ENCODE measurements at regions not wholly inside any gene's neighbourhood (a gene's known extent, or its start where the extent isn't known, plus 50 kb on each side); places are given as distances from the start of the nearest gene placed in this dataset.

GRCh38 chr6:149147195-149147594 is 170.3 kb upstream of the TAB2 start:
- H3K27ac ChIP-seq, result no peak overlapping the region
- peaks cover 5% of the 10 kb centered on the region for H3K9me3 ChIP-seq
- no peak for TF ChIP-seq Cebpa-rat (IDR thresholded peaks at IDR 0.05)
- H4K20me1 ChIP-seq, result no peaks in the 10 kb centered on the region
- no peak overlapping the region for H3K9ac ChIP-seq
- H3K27me3 ChIP-seq, result no peaks in the 10 kb centered on the region
- peaks cover 5% of the 10 kb centered on the region; the same call in 1 of the 2 replicates for H3K4me1 ChIP-seq
- no peak overlapping the region for H3K4me3 ChIP-seq
- H3K36me3 ChIP-seq, result no peaks in the 10 kb centered on the region
- no peak overlapping the region for H3K4me2 ChIP-seq

GRCh38 chr6:149147938-149148718 is 169.4 kb upstream of the TAB2 start:
- H3K4me2 ChIP-seq, result no peak overlapping the region
- no peak overlapping the region for H3K9ac ChIP-seq
- no peaks in the 10 kb centered on the region for H3K36me3 ChIP-seq
- no peak for TF ChIP-seq Cebpa-rat (IDR thresholded peaks at IDR 0.05)
- H3K4me1 ChIP-seq, result peaks cover 5% of the 10 kb centered on the region; the same call in 1 of the 2 replicates
- peaks cover 1% of the 10 kb centered on the region for H3K9me3 ChIP-seq
- no peak overlapping the region for H3K4me3 ChIP-seq
- H4K20me1 ChIP-seq, result no peaks in the 10 kb centered on the region
- no peak overlapping the region for H3K27ac ChIP-seq
- H3K27me3 ChIP-seq, result no peaks in the 10 kb centered on the region

- no peak for TF ChIP-seq Cebpa-rat (IDR thresholded peaks at IDR 0.05)
- H3K27ac ChIP-seq, result no peak overlapping the region
Observed at GRCh38 chr6:149149653-149150052, 167.9 kb upstream of the TAB2 start.

GRCh38 chr6:149150301-149150700 is 167.2 kb upstream of the TAB2 start:
- Histone ChIP-seq H3K36me3 (no peaks in the 10 kb centered on the region), H3K27ac (no peak overlapping the region), H3K4me1 (peaks cover 5% of the 10 kb centered on the region; the same call in 1 of the 2 replicates), H3K9me3 (no peaks in the 10 kb centered on the region), H3K4me2 (no peak overlapping the region), H3K9ac (no peak overlapping the region), H3K27me3 (no peaks in the 10 kb centered on the region), H3K4me3 (no peak overlapping the region), H4K20me1 (no peaks in the 10 kb centered on the region)
- no peak for TF ChIP-seq Cebpa-rat (IDR thresholded peaks at IDR 0.05)

More at GRCh38 chr6:149149653-149150052, 167.9 kb upstream of the TAB2 start:
- H3K9ac ChIP-seq, result no peak overlapping the region
- no peaks in the 10 kb centered on the region for H3K27me3 ChIP-seq
- peaks cover 5% of the 10 kb centered on the region; the same call in 1 of the 2 replicates for H3K4me1 ChIP-seq
- no peaks in the 10 kb centered on the region for H3K9me3 ChIP-seq
- no peak overlapping the region for H3K4me3 ChIP-seq
- H3K36me3 ChIP-seq, result no peaks in the 10 kb centered on the region
- no peak overlapping the region for H3K4me2 ChIP-seq
- H4K20me1 ChIP-seq, result no peaks in the 10 kb centered on the region

GRCh38 chr6:149150801-149151398 is 166.6 kb upstream of the TAB2 start:
- H3K4me2 ChIP-seq, result no peak overlapping the region
- H3K27ac ChIP-seq, result no peak overlapping the region
- H3K27me3 ChIP-seq, result no peaks in the 10 kb centered on the region
- no peak for TF ChIP-seq Cebpa-rat (IDR thresholded peaks at IDR 0.05)
- H3K4me3 ChIP-seq, result no peak overlapping the region
- H3K4me1 ChIP-seq, result peaks cover 5% of the 10 kb centered on the region; the same call in 1 of the 2 replicates
- H3K36me3 ChIP-seq, result no peaks in the 10 kb centered on the region
- no peaks in the 10 kb centered on the region for H4K20me1 ChIP-seq
- H3K9me3 ChIP-seq, result no peaks in the 10 kb centered on the region
- H3K9ac ChIP-seq, result no peak overlapping the region

- H3K36me3 ChIP-seq, result no peaks in the 10 kb centered on the region
- no peaks in the 10 kb centered on the region for H3K27me3 ChIP-seq
- no peak overlapping the region for H3K9ac ChIP-seq
- peaks cover 5% of the 10 kb centered on the region; the same call in 1 of the 2 replicates for H3K4me1 ChIP-seq
- H3K4me3 ChIP-seq, result no peak overlapping the region
- no peak overlapping the region for H3K27ac ChIP-seq
- no peak overlapping the region for H3K4me2 ChIP-seq
- TF ChIP-seq Cebpa-rat (IDR thresholded peaks at IDR 0.05), result no peak
- H4K20me1 ChIP-seq, result no peaks in the 10 kb centered on the region
- H3K9me3 ChIP-seq, result no peaks in the 10 kb centered on the region
Observed at GRCh38 chr6:149152521-149152920, 165.0 kb upstream of the TAB2 start.

GRCh38 chr6:149153100-149153499 is 164.4 kb upstream of the TAB2 start:
- no peaks in the 10 kb centered on the region for H4K20me1 ChIP-seq
- no peaks in the 10 kb centered on the region for H3K27me3 ChIP-seq
- no peak overlapping the region for H3K27ac ChIP-seq
- no peak for TF ChIP-seq Cebpa-rat (IDR thresholded peaks at IDR 0.05)
- no peak overlapping the region for H3K9ac ChIP-seq
- H3K4me1 ChIP-seq, result peaks cover 4% of the 10 kb centered on the region; the same call in 1 of the 2 replicates
- H3K4me2 ChIP-seq, result no peak overlapping the region
- H3K36me3 ChIP-seq, result no peaks in the 10 kb centered on the region
- H3K9me3 ChIP-seq, result no peaks in the 10 kb centered on the region
- H3K4me3 ChIP-seq, result no peak overlapping the region

- Histone ChIP-seq H3K9ac (no peak overlapping the region), H3K36me3 (no peaks in the 10 kb centered on the region), H3K4me2 (no peak overlapping the region), H3K9me3 (no peaks in the 10 kb centered on the region), H3K4me3 (no peak overlapping the region), H3K27ac (no peak overlapping the region), H3K27me3 (no peaks in the 10 kb centered on the region), H4K20me1 (no peaks in the 10 kb centered on the region), H3K4me1 (peaks cover 1% of the 10 kb centered on the region)
- TF ChIP-seq Cebpa-rat (IDR thresholded peaks at IDR 0.05), result no peak
Observed at GRCh38 chr6:149153693-149154092, 163.8 kb upstream of the TAB2 start.

GRCh38 chr6:149154261-149154821 is 163.2 kb upstream of the TAB2 start:
- Histone ChIP-seq H3K4me3 (no peak overlapping the region), H3K27me3 (no peaks in the 10 kb centered on the region), H3K9ac (no peak overlapping the region), H3K9me3 (no peaks in the 10 kb centered on the region), H4K20me1 (no peaks in the 10 kb centered on the region), H3K27ac (no peak overlapping the region), H3K36me3 (no peaks in the 10 kb centered on the region), H3K4me2 (no peak overlapping the region), H3K4me1 (peaks cover 8% of the 10 kb centered on the region)
- no peak for TF ChIP-seq Cebpa-rat (IDR thresholded peaks at IDR 0.05)

GRCh38 chr6:149157126-149157525 is 160.4 kb upstream of the TAB2 start:
- H3K4me2 ChIP-seq, result no peak overlapping the region
- H3K27me3 ChIP-seq, result no peaks in the 10 kb centered on the region
- no peak overlapping the region for H3K9ac ChIP-seq
- H4K20me1 ChIP-seq, result no peaks in the 10 kb centered on the region
- no peak for TF ChIP-seq Cebpa-rat (IDR thresholded peaks at IDR 0.05)
- H3K9me3 ChIP-seq, result no peaks in the 10 kb centered on the region
- peaks cover 9% of the 10 kb centered on the region for H3K4me1 ChIP-seq
- H3K27ac ChIP-seq, result no peak overlapping the region
- H3K36me3 ChIP-seq, result no peaks in the 10 kb centered on the region
- H3K4me3 ChIP-seq, result no peak overlapping the region

Measured in BLaER1 (cell line).